Mesothelial cell of epicardium (in vitro differentiated cells): ENCODE measurements at regions not wholly inside any gene's neighbourhood (a gene's known extent, or its start where the extent isn't known, plus 50 kb on each side); places are given as distances from the start of the nearest gene placed in this dataset.

ENCODE experiments used
- DNase-seq, 2 experiments: peaks; one replicate each; pipeline ENCODE4 v3.0.0; 2021; ENCODE audit warnings: low spot score in 2 of 2; ENCODE audit not compliant: unreplicated experiment in 2 of 2
- H3K27ac Mint-ChIP-seq: 2 replicates; pipeline ENCODE4 v1.8.0; 2021; ENCODE audit warnings: mixed read lengths
- H3K27me3 Mint-ChIP-seq: 2 replicates; pipeline ENCODE4 v1.8.0; 2021; ENCODE audit warnings: low read depth, mixed read lengths
- H3K36me3 Mint-ChIP-seq: 2 replicates; pipeline ENCODE4 v1.8.0; 2021; ENCODE audit warnings: mixed read lengths
- H3K4me1 Mint-ChIP-seq: 2 replicates; pipeline ENCODE4 v1.8.0; 2021; ENCODE audit warnings: mixed read lengths
- H3K4me3 Mint-ChIP-seq: 2 replicates; pipeline ENCODE4 v1.8.0; 2021; ENCODE audit warnings: mild to moderate bottlenecking, moderate library complexity, mixed read lengths
- H3K9me3 Mint-ChIP-seq: 2 replicates; pipeline ENCODE4 v1.8.0; 2021; ENCODE audit warnings: mixed read lengths
- CTCF ChIP-seq: fragments of 200-600 bp; sonication (generic); IDR thresholded peaks from one replicate; pipeline ENCODE4 v1.5.0; 2021; ENCODE audit warnings: antibody characterized with exemption; ENCODE audit not compliant: unreplicated experiment

- no peak for TF ChIP-seq CTCF
- H3K4me3 Mint-ChIP-seq: no peak overlapping the region
- H3K4me1 Mint-ChIP-seq: peaks cover 5% of the 10 kb centered on the region
- no peaks in the 10 kb centered on the region for H3K27me3 Mint-ChIP-seq
- H3K27ac Mint-ChIP-seq: no peak overlapping the region
- H3K9me3 Mint-ChIP-seq: peaks cover 15% of the 10 kb centered on the region
- H3K36me3 Mint-ChIP-seq: no peaks in the 10 kb centered on the region
- DNase-seq: no peak
Measured at GRCh38 chr15:95850837-95851236, 479.7 kb upstream of the NR2F2 start.

- Mint-ChIP-seq H3K27ac (no peak overlapping the region), H3K4me1 (peaks cover 1% of the 10 kb centered on the region), H3K4me3 (no peak overlapping the region), H3K36me3 (no peaks in the 10 kb centered on the region), H3K27me3 (no peaks in the 10 kb centered on the region), H3K9me3 (peaks cover 10% of the 10 kb centered on the region)
- DNase-seq: no peak
- no peak for TF ChIP-seq CTCF
Measured at GRCh38 chr15:95853350-95853749, 477.1 kb upstream of the NR2F2 start.

- Mint-ChIP-seq H3K36me3 (no peaks in the 10 kb centered on the region), H3K27me3 (no peaks in the 10 kb centered on the region), H3K9me3 (peaks cover 12% of the 10 kb centered on the region), H3K4me1 (peaks cover 1% of the 10 kb centered on the region), H3K27ac (no peak overlapping the region), H3K4me3 (no peak overlapping the region)
- no peak for DNase-seq
- TF ChIP-seq CTCF: no peak
Measured at GRCh38 chr15:95857124-95857757, 473.3 kb upstream of the NR2F2 start.

- Mint-ChIP-seq H3K36me3 (no peaks in the 10 kb centered on the region), H3K27ac (no peak overlapping the region)
Measured at GRCh38 chr15:95857758-95858157, 472.7 kb upstream of the NR2F2 start.

GRCh38 chr15:95860406-95860805 lies 470.1 kb upstream of the NR2F2 start:
- no peak for DNase-seq
- Mint-ChIP-seq H3K9me3 (peaks cover 12% of the 10 kb centered on the region), H3K27ac (no peak overlapping the region), H3K4me3 (no peak overlapping the region), H3K4me1 (peaks cover 1% of the 10 kb centered on the region), H3K36me3 (no peaks in the 10 kb centered on the region), H3K27me3 (no peaks in the 10 kb centered on the region)
- TF ChIP-seq CTCF: no peak

More at GRCh38 chr15:95857758-95858157, 472.7 kb upstream of the NR2F2 start:
- H3K9me3 Mint-ChIP-seq: peaks cover 12% of the 10 kb centered on the region
- TF ChIP-seq CTCF: no peak
- H3K4me1 Mint-ChIP-seq: peaks cover 1% of the 10 kb centered on the region
- no peak overlapping the region for H3K4me3 Mint-ChIP-seq
- no peak for DNase-seq
- no peaks in the 10 kb centered on the region for H3K27me3 Mint-ChIP-seq

GRCh38 chr15:95864467-95864886 lies 466.0 kb upstream of the NR2F2 start:
- H3K4me3 Mint-ChIP-seq: no peak overlapping the region
- H3K27ac Mint-ChIP-seq: no peak overlapping the region
- H3K9me3 Mint-ChIP-seq: peaks cover 6% of the 10 kb centered on the region
- no peaks in the 10 kb centered on the region for H3K27me3 Mint-ChIP-seq
- H3K4me1 Mint-ChIP-seq: peaks cover 27% of the 10 kb centered on the region
- DNase-seq: no peak
- no peak for TF ChIP-seq CTCF
- no peaks in the 10 kb centered on the region for H3K36me3 Mint-ChIP-seq
